Type B pancreatic cell (in vitro differentiated cells): ENCODE measurements at regions not wholly inside any gene's neighbourhood (a gene's known extent, or its start where the extent isn't known, plus 50 kb on each side); places are given as distances from the start of the nearest gene placed in this dataset.
"Not testable (repeated sequence)": the region's sequence is repeated elsewhere in the genome, so short reads cannot be mapped to it uniquely, and the experiment has no call there.

ENCODE experiments used
- DNase-seq: peaks from one replicate; pipeline ENCODE4 v3.0.0; 2021; ENCODE audit warnings: mixed read lengths; ENCODE audit not compliant: unreplicated experiment; ENCODE audit errors: extremely low spot score
- H3K27ac Mint-ChIP-seq: 2 replicates; pipeline ENCODE4 v1.8.0; 2021; ENCODE audit warnings: mild to moderate bottlenecking, mixed read lengths
- H3K27me3 Mint-ChIP-seq: 2 replicates; pipeline ENCODE4 v1.8.0; 2021; ENCODE audit warnings: mixed read lengths
- H3K36me3 Mint-ChIP-seq: 2 replicates; pipeline ENCODE4 v1.8.0; 2021; ENCODE audit warnings: mixed read lengths
- H3K4me1 Mint-ChIP-seq: one replicate; pipeline ENCODE4 v1.8.0; 2021; ENCODE audit warnings: mixed read lengths; ENCODE audit not compliant: unreplicated experiment
- H3K4me3 Mint-ChIP-seq: 2 replicates; pipeline ENCODE4 v1.8.0; 2021; ENCODE audit warnings: mild to moderate bottlenecking, mixed read lengths
- H3K9me3 Mint-ChIP-seq: 2 replicates; pipeline ENCODE4 v1.8.0; 2021; ENCODE audit warnings: mixed read lengths
- CTCF ChIP-seq: fragments of 200-600 bp; sonication (generic); conservative IDR thresholded peaks from 2 replicates; pipeline ENCODE4 v1.5.0; 2021; ENCODE audit warnings: antibody characterized with exemption, mild to moderate bottlenecking

- H3K4me1 Mint-ChIP-seq: peaks cover 13% of the 10 kb centered on the region
- no peak overlapping the region for H3K27ac Mint-ChIP-seq
- no peak overlapping the region for H3K4me3 Mint-ChIP-seq
- DNase-seq: peak; percentile 24
- no peaks in the 10 kb centered on the region for H3K9me3 Mint-ChIP-seq
- TF ChIP-seq CTCF: no peak
- H3K36me3 Mint-ChIP-seq: no peaks in the 10 kb centered on the region
- H3K27me3 Mint-ChIP-seq: peaks cover 13% of the 10 kb centered on the region
These were observed 63.0 kb upstream of the TOP1 start for GRCh38 chr20:40965671-40966070.

GRCh38 chr20:40966103-40966502, 62.5 kb upstream of the TOP1 start:
- TF ChIP-seq CTCF: peak; percentile 62
- Mint-ChIP-seq H3K27me3 (peaks cover 13% of the 10 kb centered on the region), H3K4me3 (no peak overlapping the region), H3K4me1 (peaks cover 13% of the 10 kb centered on the region), H3K36me3 (no peaks in the 10 kb centered on the region), H3K9me3 (no peaks in the 10 kb centered on the region), H3K27ac (no peak overlapping the region)
- DNase-seq: no peak

- no peaks in the 10 kb centered on the region for H3K36me3 Mint-ChIP-seq
- no peak for TF ChIP-seq CTCF
- H3K27me3 Mint-ChIP-seq: peaks cover 13% of the 10 kb centered on the region
- H3K4me1 Mint-ChIP-seq: peaks cover 13% of the 10 kb centered on the region
- peak; percentile 54 for DNase-seq
- no peak overlapping the region for H3K27ac Mint-ChIP-seq
- H3K4me3 Mint-ChIP-seq: no peak overlapping the region
- H3K9me3 Mint-ChIP-seq: no peaks in the 10 kb centered on the region
These were observed 62.0 kb upstream of the TOP1 start for GRCh38 chr20:40966516-40967185.

- no peak for TF ChIP-seq CTCF
- Mint-ChIP-seq H3K4me1 (peaks cover 13% of the 10 kb centered on the region), H3K9me3 (no peaks in the 10 kb centered on the region), H3K36me3 (no peaks in the 10 kb centered on the region), H3K4me3 (no peak overlapping the region), H3K27ac (no peak overlapping the region), H3K27me3 (peaks cover 13% of the 10 kb centered on the region)
- DNase-seq: peak; percentile 3
These were observed 60.9 kb upstream of the TOP1 start for GRCh38 chr20:40967700-40968099.

GRCh38 chr20:40968816-40969562, 59.6 kb upstream of the TOP1 start:
- DNase-seq: peak; percentile 88
- not testable (repeated sequence) for H3K27ac Mint-ChIP-seq, H3K4me1 Mint-ChIP-seq, H3K9me3 Mint-ChIP-seq, H3K36me3 Mint-ChIP-seq
- TF ChIP-seq CTCF: peak; percentile 98
- H3K27me3 Mint-ChIP-seq: peaks cover 12% of the 10 kb centered on the region
- H3K4me3 Mint-ChIP-seq: peak overlapping the region; percentile 72
